OCI-LY7 (cell line): ENCODE measurements at regions not wholly inside any gene's neighbourhood (a gene's known extent, or its start where the extent isn't known, plus 50 kb on each side); places are given as distances from the start of the nearest gene placed in this dataset.

ENCODE experiments used
- BruUV-seq: library from RNA; stranded (reverse); fragments of 400-500 nt; replicated peaks from 2 replicates; lab custom pipeline; 2021; lab: Mats Ljungman, UMichigan
- CTCF ChIA-PET: fragments of 300-600 bp; sonication (Branson Sonifier 250); formaldehyde crosslinking; loops from one replicate; lab custom pipeline; 2022; ENCODE audit warnings: antibody characterized with exemption; ENCODE audit not compliant: unreplicated experiment; lab: Charles Lee
- POLR2A ChIA-PET: fragments of 300-600 bp; sonication (Branson Sonifier 250); formaldehyde crosslinking; loops from one replicate; lab custom pipeline; 2022; ENCODE audit warnings: antibody characterized with exemption; lab: Charles Lee
- DNase-seq: peaks from one replicate; pipeline ENCODE4 v3.0.0-alpha.2; 2015; ENCODE audit warnings: low spot score
- H2AFZ ChIP-seq: fragments of 200-600 bp; sonication (generic), shearing (Covaris generic); 2 replicates; pipeline ENCODE4 v1.6.1; 2014; ENCODE audit warnings: mild to moderate bottlenecking, antibody characterized with exemption, low read length, moderate library complexity
- H3K27ac ChIP-seq: fragments of 200-600 bp; sonication (generic); 2 replicates; pipeline ENCODE4 v1.5.1; 2014; ENCODE audit warnings: mixed run types, low read depth, mild to moderate bottlenecking, moderate library complexity, low read length, inconsistent platforms; ENCODE audit not compliant: poor library complexity, severe bottlenecking
- H3K36me3 ChIP-seq: fragments of 200-600 bp; sonication (generic); 2 replicates; pipeline ENCODE4 v1.6.1; 2014; ENCODE audit warnings: mild to moderate bottlenecking, antibody characterized with exemption, low read length, moderate library complexity, mixed read lengths; ENCODE audit not compliant: insufficient read depth
- H3K4me1 ChIP-seq: fragments of 200-600 bp; sonication (generic); 2 replicates; pipeline ENCODE4 v1.5.1; 2014; ENCODE audit warnings: mild to moderate bottlenecking, low read length; ENCODE audit not compliant: insufficient read depth, poor library complexity, severe bottlenecking
- H3K4me2 ChIP-seq: fragments of 200-600 bp; sonication (generic); 2 replicates; pipeline ENCODE4 v1.6.1; 2014; ENCODE audit warnings: mild to moderate bottlenecking, low read length
- H3K4me3 ChIP-seq: fragments of 200-600 bp; sonication (generic); 2 replicates; pipeline ENCODE4 v1.5.1; 2014; ENCODE audit warnings: mild to moderate bottlenecking, low read depth, low read length; ENCODE audit not compliant: poor library complexity, severe bottlenecking
- H3K79me2 ChIP-seq: fragments of 200-600 bp; sonication (generic); 2 replicates; pipeline ENCODE4 v1.6.1; 2016; ENCODE audit warnings: low read depth, mild to moderate bottlenecking, low read length, moderate library complexity, mixed read lengths; ENCODE audit not compliant: insufficient read depth
- H3K9me2 ChIP-seq: fragments of 200-600 bp; sonication (generic); 2 replicates; pipeline ENCODE4 v1.6.1; 2016; ENCODE audit warnings: mild to moderate bottlenecking, low read length, mixed read lengths; ENCODE audit not compliant: insufficient read depth
- H3K9me3 ChIP-seq: fragments of 200-600 bp; sonication (generic); 2 replicates; pipeline ENCODE4 v1.6.1; 2014; ENCODE audit warnings: mild to moderate bottlenecking, mixed run types, low read length, mixed read lengths
- H4K20me1 ChIP-seq: fragments of 200-600 bp; sonication (generic); 2 replicates; pipeline ENCODE4 v1.6.1; 2014; ENCODE audit warnings: mild to moderate bottlenecking, antibody characterized with exemption, low read length, moderate library complexity, mixed read lengths; ENCODE audit not compliant: insufficient read depth
- CTCF ChIP-seq: fragments of 200-600 bp; sonication (generic); conservative IDR thresholded peaks from 2 replicates; pipeline ENCODE4 v1.5.1; 2014; ENCODE audit warnings: mild to moderate bottlenecking, antibody characterized with exemption, low read length, moderate library complexity, mixed read lengths
- EZH2phosphoT487 ChIP-seq: fragments of 200-600 bp; sonication (generic); IDR thresholded peaks from 2 replicates; pipeline ENCODE4 v1.6.1; 2018; ENCODE audit warnings: low read depth, borderline replicate concordance, mild to moderate bottlenecking, mixed run types, antibody characterized with exemption, low read length, moderate library complexity, mixed read lengths
- intact Hi-C: fragments of 100-400 bp; cut with micrococcal nuclease; formaldehyde crosslinking; loops from one replicate; pipeline ENCODE4 v1.10.0; 2022; ENCODE audit not compliant: unreplicated experiment

- Histone ChIP-seq H3K36me3 (no peaks in the 10 kb centered on the region), H3K4me3 (no peak overlapping the region), H4K20me1 (no peaks in the 10 kb centered on the region), H3K27ac (no peak overlapping the region), H3K4me2 (no peak overlapping the region), H3K9me3 (no peaks in the 10 kb centered on the region), H3K4me1 (no peaks in the 10 kb centered on the region), H3K9me2 (no peaks in the 10 kb centered on the region), H2AFZ (no peak overlapping the region), H3K79me2 (no peaks in the 10 kb centered on the region)
- intact Hi-C loops: no loop called here
- no TSS peak for BruUV-seq
- ChIA-PET CTCF (interaction anchor here (0.6 kb wide), 1 partner anchor 372 kb away, joined by 5 read pairs; no protein-coding TSS in a partner anchor), POLR2A (no interaction called here)
- TF ChIP-seq CTCF: no peak
- no peak for TF ChIP-seq EZH2phosphoT487
- DNase-seq: no peak
Measured at GRCh38 chr10:123570051-123570897, 95.9 kb upstream of the GPR26 start.

- Histone ChIP-seq H4K20me1 (no peaks in the 10 kb centered on the region), H3K9me2 (no peaks in the 10 kb centered on the region), H2AFZ (no peak overlapping the region), H3K4me1 (no peaks in the 10 kb centered on the region), H3K27ac (no peak overlapping the region), H3K4me3 (no peak overlapping the region), H3K9me3 (no peaks in the 10 kb centered on the region), H3K4me2 (no peak overlapping the region), H3K79me2 (no peaks in the 10 kb centered on the region), H3K36me3 (no peaks in the 10 kb centered on the region)
- ChIA-PET CTCF (interaction anchor here (0.6 kb wide), 1 partner anchor 372 kb away, joined by 5 read pairs; no protein-coding TSS in a partner anchor), POLR2A (no interaction called here)
- no peak for TF ChIP-seq EZH2phosphoT487
- no peak for TF ChIP-seq CTCF
- BruUV-seq: no TSS peak
- no peak for DNase-seq
- intact Hi-C loops: no loop called here
Measured at GRCh38 chr10:123570898-123571515, 95.1 kb upstream of the GPR26 start.

GRCh38 chr10:123571978-123572377 lies 94.2 kb upstream of the GPR26 start:
- POLR2A ChIA-PET: no interaction called here

More at GRCh38 chr10:123571978-123572377, 94.2 kb upstream of the GPR26 start:
- Histone ChIP-seq H3K79me2 (no peaks in the 10 kb centered on the region), H3K4me2 (no peak overlapping the region), H4K20me1 (no peaks in the 10 kb centered on the region), H3K9me3 (no peaks in the 10 kb centered on the region), H3K27ac (no peak overlapping the region), H3K9me2 (no peaks in the 10 kb centered on the region), H3K4me1 (no peaks in the 10 kb centered on the region), H3K36me3 (no peaks in the 10 kb centered on the region), H3K4me3 (no peak overlapping the region), H2AFZ (no peak overlapping the region)
- intact Hi-C loops: no loop called here
- TF ChIP-seq EZH2phosphoT487 (no peak), CTCF (no peak)
- no peak for DNase-seq
- no TSS peak for BruUV-seq
- CTCF ChIA-PET: no interaction called here
